Mucosa of gallbladder (tissue), 1 donor: ENCODE measurements at regions not wholly inside any gene's neighbourhood (a gene's known extent, or its start where the extent isn't known, plus 50 kb on each side); places are given as distances from the start of the nearest gene placed in this dataset.

Experiments used
- DNase-seq: peaks from one replicate; pipeline ENCODE4 v3.0.0-alpha.2; 2020; ENCODE audit warnings: low spot score
- donor health status: DM: no; HTN: no; CAD: no.

DNA sequence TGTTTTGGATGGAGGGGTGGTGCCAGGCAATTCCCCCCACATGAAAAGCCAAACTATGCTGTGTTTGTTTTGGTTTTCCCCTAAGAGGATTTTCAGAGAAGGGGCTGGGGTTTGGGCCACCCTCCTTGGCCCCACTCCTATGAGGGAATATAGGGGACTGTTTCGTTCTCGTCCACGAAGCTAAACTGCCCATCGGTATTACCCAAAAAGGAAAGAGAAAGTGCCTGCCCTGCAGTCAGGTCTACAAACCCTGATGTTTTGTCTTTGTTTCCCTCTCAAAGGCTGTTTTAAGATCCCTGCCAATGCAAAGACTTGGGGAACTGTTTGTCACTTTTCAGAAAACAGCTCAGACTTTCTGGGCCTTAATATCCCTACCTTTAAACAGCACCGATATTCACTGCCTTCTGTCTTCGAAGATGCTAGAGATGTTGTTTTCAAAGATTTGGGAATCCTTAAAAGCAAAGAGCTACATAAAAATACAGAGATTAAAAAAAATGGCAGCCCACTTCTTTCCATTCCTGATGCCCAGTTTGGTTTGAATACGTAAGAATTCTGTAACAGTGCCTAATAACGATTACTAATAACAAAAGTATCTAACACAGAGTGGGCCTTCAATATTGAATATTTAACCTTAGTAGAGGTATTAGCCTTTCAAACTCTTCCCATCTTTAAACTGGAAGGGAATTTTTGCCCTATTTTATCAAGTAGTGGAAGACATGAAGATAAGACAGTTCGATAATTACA is 518.4 kb downstream of the MED13L start:
- no peak for DNase-seq

DNA sequence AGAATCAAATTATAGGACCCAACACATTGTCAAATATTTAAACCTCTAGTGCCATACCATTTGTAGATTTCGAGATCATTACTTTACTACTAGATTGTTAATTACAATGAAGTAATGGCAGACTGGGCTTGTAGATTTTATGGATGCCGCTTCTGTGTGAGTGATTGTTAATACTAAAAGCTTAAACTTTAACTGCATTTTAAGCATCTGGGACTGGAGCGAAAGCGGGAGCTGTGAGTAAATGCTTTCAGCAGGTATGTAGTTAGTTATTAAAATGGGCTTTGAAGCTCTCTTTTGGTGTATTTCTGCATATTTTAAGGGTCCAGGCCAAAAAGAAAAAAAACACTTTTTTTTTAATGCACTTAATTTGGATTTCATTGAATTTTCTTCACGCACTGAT is 519.3 kb downstream of the MED13L start:
- DNase-seq = no peak

DNA sequence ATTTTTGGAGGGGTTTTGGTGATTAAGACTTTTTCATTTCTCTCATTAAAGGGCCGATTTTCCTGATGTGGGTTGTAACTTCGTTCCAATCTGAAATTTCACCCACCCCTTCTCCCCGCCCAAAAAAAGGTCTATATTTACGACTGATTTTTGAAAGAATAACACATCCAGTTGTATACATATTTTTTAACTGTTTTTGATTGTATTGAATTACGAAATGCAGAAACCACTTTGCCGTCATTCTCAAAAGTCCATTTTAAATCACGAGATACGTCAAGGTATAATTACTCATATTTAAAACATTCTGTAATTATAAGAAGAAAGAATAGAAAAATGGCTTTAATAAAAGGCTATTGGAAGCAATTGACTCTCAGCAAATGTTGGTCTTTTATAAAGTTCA is 520.7 kb downstream of the MED13L start:
- DNase-seq = no peak

DNA sequence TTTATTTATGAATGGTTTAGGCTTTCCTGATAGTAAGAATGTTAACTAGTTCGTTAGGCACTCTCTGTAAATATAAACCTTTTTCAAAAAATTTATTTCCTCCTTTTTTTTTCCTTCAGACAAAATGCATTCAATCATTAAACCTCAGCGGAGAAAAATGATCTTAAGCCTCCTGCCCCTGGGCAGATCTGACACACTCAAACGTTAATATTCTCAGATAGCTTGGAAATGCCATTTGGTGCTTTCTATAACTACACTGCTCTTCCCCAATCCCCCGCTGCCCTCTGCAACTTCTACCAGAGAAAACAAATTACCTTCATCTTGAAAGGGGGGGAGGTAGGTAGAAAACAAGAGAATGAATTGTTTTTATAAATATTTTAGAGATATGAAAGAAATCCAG is 521.2 kb downstream of the MED13L start:
- DNase-seq = no peak

DNA sequence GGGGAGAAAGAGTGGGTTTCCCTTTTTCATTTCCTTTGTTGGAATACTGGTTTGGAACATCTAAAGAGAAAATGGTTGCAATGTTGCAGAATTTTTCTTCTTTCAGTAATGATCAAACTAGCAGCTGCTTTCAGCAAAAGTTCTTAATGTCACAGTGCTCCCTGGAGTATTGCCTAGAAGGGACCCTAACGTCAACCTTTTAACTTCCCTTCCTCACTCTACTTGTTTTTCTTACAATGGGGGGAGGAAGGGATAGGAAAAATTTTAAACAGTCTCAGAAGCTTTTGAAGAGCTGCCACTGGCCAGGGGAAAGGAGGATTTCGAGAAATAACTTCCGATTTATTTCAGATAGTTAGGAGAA is 521.8 kb downstream of the MED13L start:
- DNase-seq = no peak

DNA sequence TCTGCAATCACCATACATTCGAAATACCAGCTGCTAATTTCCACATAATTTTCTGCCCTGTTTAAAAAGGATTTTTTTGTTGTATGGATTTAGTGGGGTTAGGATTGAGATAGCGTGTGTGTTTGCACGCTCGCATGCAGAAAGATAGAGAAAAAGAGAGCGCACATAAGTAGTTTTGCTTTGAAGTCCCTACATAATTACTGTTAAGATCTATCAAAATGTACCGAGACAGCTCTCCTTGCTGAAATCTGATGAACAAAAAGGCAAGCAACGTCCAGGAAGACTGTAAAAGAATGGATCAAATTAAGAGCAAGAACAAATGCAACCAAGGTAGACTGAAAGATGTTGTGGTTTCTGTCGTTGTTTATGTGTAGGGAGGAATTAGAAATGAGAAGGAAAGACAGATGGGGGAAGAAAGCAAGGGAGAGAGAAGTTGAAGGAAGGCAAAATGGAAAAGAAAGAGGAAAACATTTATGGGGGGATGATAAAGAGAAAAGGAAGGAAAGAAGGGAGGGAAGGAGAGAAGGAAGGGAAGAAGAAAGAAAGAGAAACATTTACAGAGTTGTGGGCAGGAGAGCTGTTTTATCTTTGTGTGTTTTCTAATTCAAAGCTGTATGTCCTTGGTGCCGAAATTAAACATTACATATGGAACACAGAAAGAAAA is 522.3 kb downstream of the MED13L start:
- no peak for DNase-seq

DNA sequence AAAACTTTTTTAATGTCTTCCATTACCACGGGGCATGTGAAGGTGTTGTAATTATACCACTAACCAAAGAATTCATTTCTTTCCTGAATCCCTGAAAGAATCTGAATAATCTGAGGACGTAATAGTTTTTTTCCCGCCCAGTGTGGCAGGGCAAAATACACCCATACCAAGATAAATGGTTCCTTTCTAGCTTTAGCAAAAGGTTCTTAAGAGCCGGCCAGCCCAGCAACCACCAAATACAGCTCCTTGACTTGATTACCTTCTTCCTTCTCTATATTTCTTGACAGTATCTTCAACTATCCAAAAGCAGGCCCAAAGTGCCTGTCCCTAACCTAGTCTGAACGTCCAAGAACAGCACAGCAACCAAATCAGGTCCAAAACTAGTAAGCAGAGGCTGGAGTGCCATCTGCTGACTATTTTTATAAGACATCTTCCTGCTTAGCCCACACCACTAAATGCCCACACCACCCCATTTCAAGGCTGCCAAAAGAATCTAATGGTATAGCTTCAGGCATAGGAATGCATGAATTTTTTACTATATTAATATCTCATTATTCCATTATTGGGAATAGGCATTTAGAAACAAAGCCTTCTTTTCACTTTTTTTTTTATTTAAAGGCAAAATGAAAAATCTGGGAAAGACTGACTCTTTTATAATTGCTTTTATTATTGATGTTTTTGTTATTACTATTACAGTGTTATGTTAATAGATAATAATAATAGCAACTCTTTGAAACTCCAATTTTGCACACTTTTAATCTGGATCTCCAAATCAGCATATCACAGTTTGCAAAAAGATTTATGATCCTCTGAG is 524.4 kb downstream of the MED13L start:
- DNase-seq = peak; percentile 56

DNA sequence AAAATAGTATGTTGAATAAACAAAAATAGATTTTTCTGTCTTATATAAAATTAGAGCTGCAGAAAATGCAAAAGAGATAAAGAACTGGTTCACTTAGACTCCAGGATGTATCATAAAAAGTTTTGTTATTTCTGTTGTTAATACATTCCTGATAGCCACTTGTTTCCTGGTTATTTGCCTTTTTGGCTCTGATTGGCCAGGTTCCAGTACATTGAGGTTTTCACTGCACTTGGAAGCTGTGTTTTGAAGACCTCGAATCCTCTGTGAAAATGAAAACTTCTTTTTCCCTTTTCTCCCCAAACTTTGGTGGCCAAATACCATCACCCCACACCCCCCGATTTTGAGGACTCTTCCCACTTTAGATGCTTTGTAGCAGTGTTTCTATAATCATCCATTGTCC is 525.3 kb downstream of the MED13L start:
- no peak for DNase-seq

DNA sequence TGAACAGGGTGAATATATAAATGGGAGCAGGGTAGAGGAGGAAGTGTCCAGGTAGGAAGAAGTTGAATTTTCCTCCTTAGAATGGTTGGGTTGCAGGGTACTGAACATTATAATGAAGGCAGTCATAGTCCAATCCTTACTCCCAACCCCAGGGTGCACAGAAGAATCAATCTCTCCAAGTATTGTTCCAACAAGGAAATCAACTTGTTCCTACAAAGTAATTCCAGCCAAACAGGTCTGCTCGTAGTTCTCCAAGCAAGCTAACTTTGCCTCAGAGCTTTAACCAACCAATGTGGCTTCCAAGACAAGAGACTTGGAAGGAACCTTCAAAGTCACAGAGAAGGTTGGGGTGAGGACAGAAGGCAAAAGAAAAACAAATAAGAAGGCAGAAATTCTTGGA is 527.2 kb downstream of the MED13L start:
- DNase-seq = peak; percentile 14

DNA sequence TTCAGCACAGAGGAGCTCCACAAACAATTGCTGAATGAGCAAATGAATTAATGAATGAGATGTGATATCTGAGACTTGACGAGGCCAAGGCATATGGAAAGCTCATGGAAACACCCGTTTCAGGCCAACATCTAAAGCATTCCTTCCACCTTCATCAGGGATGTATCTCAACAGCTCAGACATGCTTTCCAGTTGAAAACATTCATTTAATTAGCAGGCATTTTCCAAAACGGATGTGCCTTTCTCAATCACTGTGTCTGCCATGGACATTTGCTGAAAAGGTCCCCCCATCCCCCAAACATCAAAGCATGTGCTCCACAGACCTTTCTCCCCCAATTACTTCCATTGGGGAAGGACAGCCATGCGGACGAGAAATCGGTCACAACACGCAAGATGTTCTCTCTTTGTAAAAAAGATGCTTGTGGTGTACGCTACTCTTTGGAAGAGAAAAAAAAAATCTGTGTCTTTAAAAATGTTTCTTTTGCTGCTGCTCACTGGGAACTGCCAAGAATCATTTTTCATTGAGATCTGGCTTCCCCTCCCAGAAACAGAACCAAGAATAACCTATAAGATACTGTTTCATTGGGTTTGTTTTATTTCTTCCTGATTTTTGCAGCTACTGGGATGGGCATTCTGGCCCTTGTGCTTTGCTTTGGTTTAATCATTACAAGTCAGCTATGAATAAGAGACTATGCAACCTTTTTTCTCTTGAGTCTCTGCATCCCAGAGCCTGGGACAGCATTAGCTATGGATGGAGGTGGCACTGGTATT is 528.2 kb downstream of the MED13L start:
- no peak for DNase-seq

DNA sequence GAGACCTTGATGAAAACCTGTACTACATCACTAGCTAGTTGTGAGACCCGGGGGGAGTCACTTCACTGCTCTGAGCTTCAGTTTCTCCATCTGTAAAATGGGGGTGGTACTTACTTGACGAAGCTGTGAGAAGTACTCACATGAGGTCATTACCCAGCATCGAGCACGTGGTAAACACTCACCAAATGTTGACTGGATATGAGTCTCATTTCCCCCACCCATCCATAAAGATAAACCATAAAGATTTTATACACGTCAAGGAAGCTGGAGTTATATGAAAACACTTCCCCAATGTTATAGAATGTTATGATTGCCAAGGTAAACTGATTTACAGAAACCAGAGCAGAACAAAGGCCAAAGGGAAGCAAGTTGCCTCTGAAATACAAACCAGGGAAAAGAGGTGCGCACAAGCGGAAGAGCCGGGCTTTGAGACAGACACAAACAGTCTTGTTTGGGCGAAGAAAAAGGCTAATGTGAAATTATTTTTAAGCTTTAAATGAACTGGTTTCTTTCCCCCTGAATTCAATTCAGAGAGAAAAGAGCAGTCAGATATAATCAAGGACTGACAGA is 536.8 kb downstream of the MED13L start:
- DNase-seq = no peak

DNA sequence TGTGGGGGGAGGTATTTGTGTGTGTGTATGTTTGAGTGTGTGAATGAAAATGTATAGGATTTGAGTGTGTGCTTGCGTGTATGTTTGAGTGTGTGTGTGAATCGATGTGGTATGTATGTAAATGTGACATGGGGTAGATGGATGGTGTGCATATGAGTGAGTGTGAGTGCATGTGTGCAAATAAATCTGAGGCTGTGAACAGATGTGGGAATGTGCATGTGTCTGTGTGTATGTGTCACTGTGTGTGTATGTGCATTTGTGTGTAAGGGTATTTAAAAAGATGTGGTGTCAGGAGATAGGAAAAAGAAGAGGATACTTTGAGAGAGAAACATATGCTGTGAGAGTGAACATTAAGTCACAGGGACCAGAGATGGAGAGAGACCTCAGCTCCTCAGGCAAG is 539.6 kb downstream of the MED13L start:
- no peak for DNase-seq

DNA sequence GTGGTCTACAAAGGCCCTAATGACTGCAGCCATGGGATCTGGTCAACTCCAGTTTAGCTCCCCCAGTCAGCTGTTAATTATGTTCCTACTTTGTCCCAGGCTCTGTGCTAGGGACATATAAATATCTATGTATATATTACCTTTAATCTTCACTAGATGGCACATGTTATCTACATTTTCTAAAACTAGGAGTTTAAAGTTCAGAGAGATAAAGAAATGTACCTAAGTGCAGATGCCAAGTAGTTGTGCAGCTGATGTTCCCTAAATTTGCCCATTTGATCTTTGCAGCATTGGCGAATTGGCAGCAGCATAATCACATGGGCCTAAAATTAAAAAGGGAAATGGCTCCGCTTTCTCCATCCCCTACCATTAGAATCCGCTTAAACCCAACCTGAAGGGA is 541.1 kb downstream of the MED13L start:
- no peak for DNase-seq

DNA sequence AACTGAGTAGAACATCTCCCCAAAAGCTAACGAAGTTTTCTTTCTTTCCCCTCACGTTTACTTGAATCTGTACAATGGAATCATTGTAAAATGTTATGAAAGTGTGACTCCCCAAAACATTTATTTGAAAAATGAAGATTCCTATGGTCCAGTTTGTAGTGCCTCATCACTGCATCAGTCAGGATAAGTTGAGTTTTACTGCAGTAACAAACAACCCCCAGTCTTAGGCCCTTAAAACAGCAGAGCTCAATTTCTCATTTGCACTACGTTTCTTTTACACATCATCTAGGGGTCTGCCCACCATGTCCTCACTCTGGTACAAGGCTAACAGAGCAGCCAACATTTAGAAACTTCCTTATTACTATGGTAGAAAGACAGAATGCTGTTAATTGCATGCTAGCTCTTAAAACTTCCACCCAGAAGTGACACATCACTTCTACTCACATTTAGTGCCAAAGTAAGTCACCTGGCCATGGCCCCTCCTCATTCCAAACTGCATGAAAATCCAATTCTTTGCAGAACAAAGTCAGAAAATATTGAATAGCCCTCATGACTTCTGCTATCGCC is 546.4 kb downstream of the MED13L start:
- no peak for DNase-seq

DNA sequence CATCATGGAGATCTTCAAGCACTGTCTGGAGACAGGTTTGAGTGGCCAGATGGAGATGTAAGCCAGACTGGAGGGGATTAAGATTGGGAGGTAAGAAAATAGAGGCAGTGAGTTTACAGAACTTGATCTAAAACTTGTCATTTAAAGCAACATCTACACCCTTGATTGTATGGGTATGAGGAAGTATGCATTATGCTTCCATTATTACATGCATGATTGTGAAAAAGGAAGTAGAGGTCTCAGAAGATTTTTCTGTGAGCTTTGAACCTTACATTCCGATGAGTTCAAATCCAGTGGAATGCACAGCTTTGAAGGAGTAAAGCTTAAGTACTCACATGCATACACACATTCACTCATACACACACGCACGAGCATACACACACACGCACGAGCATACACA is 550.8 kb downstream of the MED13L start:
- DNase-seq = no peak

DNA sequence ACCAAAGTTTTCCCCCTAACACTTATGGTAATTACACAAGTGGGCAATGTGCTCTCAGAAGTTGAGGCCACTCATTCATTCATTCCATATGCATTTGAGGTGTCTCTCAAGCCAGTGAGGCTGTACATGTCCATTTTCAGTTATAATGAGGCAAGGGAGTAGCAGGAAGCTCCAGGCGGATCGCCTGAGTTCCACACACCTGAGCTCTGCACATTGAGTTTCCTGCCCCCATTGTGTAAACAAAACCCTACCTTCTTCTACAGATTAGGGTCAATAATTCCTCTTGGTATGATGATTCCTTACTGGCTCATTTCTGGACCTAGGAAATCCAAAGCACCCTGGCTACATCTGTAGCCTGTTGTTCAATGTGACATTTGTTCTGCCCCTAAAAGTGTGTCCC is 555.3 kb downstream of the MED13L start:
- DNase-seq = peak; percentile 33

DNA sequence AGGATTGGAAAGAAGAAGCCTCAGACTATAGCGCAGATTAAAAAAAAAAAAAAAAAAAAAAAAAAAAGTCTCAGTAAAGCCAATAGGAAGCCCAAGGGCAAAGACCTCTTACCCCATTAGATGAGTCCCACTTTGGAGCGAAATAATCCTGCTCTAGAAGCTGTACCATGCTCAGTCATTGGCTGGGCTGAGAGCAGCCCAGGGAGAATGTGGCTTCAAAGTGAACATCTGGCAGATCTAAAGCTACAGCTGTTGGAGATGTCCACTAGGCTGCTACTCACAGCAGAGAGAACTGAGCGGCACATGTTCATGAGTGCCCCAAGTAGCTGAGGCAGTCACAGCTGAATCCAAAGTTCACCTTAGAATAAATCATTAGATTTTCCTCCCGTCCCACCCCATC is 560.9 kb downstream of the MED13L start:
- DNase-seq = no peak

DNA sequence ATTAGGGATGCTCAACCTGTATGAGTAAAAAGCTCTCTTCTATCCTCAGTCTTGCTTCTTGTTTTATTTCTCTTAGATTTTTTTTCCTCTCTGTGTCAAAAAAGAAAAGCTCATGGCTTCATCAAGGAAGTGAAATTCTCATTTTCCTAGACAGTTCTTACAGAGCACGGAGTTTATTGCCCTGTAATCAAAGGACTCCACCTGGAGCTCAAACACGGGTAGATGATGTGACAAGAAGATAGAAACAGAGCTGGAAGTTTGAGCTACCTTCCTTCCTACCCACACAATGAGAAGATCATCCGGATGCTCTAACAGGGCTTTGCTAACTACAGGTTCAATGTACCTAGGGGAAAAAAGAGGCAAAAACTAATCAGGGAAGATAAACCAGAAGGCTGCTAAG is 564.8 kb downstream of the MED13L start:
- DNase-seq = no peak

DNA sequence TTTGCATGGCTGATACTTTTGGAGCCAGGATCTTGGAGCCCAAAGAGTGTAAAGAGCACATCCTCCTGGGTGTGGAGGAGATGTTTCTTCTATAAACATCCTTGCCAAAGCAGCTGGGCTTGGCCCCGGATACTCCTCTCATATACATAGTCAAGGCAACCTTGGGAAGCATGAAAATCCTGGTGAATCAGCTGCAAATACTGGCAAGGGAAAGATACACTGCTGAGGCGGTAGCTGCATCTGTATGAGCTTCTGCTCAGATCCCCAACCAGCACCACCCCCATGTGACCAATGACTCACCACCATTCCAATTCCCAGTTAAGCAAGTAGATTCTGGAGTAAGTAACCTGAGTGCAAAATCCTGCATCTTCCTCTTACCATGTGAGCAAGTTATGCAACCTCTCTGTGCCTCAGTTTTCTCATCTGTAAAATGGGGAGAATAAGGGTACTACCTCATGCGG is 567.4 kb downstream of the MED13L start:
- peak; percentile 26 for DNase-seq

DNA sequence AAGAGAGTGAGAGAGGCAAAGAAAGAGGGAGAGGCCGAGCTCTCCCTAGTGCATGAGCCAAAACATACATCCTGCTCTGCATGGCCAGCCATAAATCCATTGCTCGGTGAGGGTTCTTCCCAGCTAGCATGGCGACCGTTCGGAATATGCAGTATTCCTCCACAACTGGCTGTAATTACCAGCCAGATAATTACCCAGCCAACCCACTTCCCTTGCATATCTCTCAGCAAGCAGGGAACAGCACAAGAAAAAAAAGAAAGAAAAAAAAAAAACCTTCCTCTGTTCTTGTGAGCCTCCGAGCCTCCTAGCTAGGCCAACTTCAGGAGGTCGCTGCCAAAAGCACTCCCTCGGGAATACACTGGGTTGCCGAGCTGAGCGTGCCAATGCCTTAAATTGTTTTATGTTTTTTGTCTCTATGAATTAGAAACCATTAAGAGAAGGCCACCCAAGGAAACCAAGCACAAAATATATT is 567.9 kb downstream of the MED13L start:
- peak; percentile 27 for DNase-seq

DNA sequence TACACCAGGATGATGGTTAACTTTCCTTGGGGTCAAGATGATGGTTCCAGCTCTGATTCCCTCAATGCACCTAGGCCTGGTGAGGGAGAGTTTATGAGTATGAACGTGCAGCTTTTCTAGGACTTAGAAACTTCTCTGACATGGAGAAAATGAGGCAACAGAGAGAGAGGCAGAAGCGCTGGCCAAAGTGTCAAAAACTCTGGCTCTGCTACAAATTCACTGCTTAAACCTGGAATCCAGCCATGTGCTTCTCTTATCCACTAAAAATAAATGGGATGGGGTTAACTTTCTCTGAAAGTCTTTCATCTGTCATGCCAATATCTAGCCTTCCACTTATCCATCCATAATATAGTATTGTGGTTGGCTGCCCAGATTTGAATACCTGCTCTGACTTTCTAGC is 568.7 kb downstream of the MED13L start:
- no peak for DNase-seq
